ENCODE measurements at regions not wholly inside any gene's neighbourhood (a gene's known extent, or its start where the extent isn't known, plus 50 kb on each side); places are given as distances from the start of the nearest gene placed in this dataset.

GRCh38 chr15:46735115-46735514 lies 982.2 kb upstream of the SEMA6D start:
- no peak for TF ChIP-seq EZH2 (IDR thresholded peaks at IDR 0.05; ENCODE audit: low read length, unreplicated experiment)
- TF ChIP-seq CTCF (conservative IDR thresholded peaks at IDR 0.05; ENCODE audit: low read depth, low read length) = no peak
- TF ChIP-seq EZH2phosphoT487 (IDR thresholded peaks at IDR 0.05; ENCODE audit: borderline replicate concordance, low read length) = no peak

Measured in PC-3 (cell line).